Osteoblast (primary cell): ENCODE measurements at regions not wholly inside any gene's neighbourhood (a gene's known extent, or its start where the extent isn't known, plus 50 kb on each side); places are given as distances from the start of the nearest gene placed in this dataset.

Experiments
- DNase-seq: peaks from one replicate; pipeline ENCODE4 v3.0.0; 2011; ENCODE audit warnings: low spot score, mixed read lengths; ENCODE audit not compliant: insufficient read length; ENCODE audit errors: missing footprints
- H2AFZ ChIP-seq: 2 replicates; pipeline ENCODE4 v1.6.0; 2011; ENCODE audit warnings: mild to moderate bottlenecking, low read length
- H3K27ac ChIP-seq: 2 replicates; pipeline ENCODE4 v1.5.1; 2011; ENCODE audit warnings: mild to moderate bottlenecking, low read depth, low read length, moderate library complexity
- H3K27me3 ChIP-seq: 2 replicates; pipeline ENCODE4 v1.6.0; 2012; ENCODE audit warnings: mild to moderate bottlenecking, control low read depth, inconsistent platforms, low read length, moderate library complexity; ENCODE audit not compliant: insufficient read depth
- H3K36me3 ChIP-seq: 2 replicates; pipeline ENCODE4 v1.5.1; 2011; ENCODE audit warnings: mild to moderate bottlenecking, low read length, control low read depth, moderate library complexity; ENCODE audit not compliant: insufficient read depth
- H3K4me1 ChIP-seq: 2 replicates; pipeline ENCODE4 v1.5.1; 2011; ENCODE audit warnings: mild to moderate bottlenecking, low read length, control low read depth, moderate library complexity; ENCODE audit not compliant: insufficient read depth
- H3K4me2 ChIP-seq: 2 replicates; pipeline ENCODE4 v1.6.0; 2011; ENCODE audit warnings: mild to moderate bottlenecking, low read length; ENCODE audit not compliant: insufficient read depth
- H3K4me3 ChIP-seq: fragments of 200-600 bp; sonication (generic); 3 replicates; pipeline ENCODE4 v1.5.1; 2012; ENCODE audit warnings: mild to moderate bottlenecking, low read length, inconsistent platforms; ENCODE audit not compliant: insufficient read depth
- H3K79me2 ChIP-seq: 2 replicates; pipeline ENCODE4 v1.6.0; 2012; ENCODE audit warnings: mild to moderate bottlenecking, low read length, control low read depth, inconsistent platforms; ENCODE audit not compliant: insufficient read depth
- H3K9me3 ChIP-seq: 2 replicates; pipeline ENCODE4 v1.5.1; 2011; ENCODE audit warnings: low read depth, low read length, control low read depth
- H4K20me1 ChIP-seq: 2 replicates; pipeline ENCODE4 v1.6.0; 2012; ENCODE audit warnings: mild to moderate bottlenecking, low read length, control low read depth; ENCODE audit not compliant: insufficient read depth
- TF ChIP-seq, protein P1 (sequence below): IDR thresholded peaks from 2 replicates; pipeline ENCODE4 v1.5.1; 2011; ENCODE audit warnings: mild to moderate bottlenecking, low read depth, low read length, moderate library complexity; ENCODE audit errors: extremely low read depth

GRCh38 chr4:104549736-104550135 lies 55.0 kb upstream of the CXXC4 start:
- Histone ChIP-seq H3K27me3 (no peaks in the 10 kb centered on the region), H3K79me2 (no peaks in the 10 kb centered on the region), H3K4me3 (no peak overlapping the region), H3K27ac (no peak overlapping the region), H2AFZ (no peak overlapping the region), H3K9me3 (no peaks in the 10 kb centered on the region), H3K36me3 (no peaks in the 10 kb centered on the region), H4K20me1 (no peaks in the 10 kb centered on the region), H3K4me2 (no peak overlapping the region), H3K4me1 (no peaks in the 10 kb centered on the region)
- DNase-seq = no peak
- TF ChIP-seq, protein P1, sequence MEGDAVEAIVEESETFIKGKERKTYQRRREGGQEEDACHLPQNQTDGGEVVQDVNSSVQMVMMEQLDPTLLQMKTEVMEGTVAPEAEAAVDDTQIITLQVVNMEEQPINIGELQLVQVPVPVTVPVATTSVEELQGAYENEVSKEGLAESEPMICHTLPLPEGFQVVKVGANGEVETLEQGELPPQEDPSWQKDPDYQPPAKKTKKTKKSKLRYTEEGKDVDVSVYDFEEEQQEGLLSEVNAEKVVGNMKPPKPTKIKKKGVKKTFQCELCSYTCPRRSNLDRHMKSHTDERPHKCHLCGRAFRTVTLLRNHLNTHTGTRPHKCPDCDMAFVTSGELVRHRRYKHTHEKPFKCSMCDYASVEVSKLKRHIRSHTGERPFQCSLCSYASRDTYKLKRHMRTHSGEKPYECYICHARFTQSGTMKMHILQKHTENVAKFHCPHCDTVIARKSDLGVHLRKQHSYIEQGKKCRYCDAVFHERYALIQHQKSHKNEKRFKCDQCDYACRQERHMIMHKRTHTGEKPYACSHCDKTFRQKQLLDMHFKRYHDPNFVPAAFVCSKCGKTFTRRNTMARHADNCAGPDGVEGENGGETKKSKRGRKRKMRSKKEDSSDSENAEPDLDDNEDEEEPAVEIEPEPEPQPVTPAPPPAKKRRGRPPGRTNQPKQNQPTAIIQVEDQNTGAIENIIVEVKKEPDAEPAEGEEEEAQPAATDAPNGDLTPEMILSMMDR = no peak

DNA sequence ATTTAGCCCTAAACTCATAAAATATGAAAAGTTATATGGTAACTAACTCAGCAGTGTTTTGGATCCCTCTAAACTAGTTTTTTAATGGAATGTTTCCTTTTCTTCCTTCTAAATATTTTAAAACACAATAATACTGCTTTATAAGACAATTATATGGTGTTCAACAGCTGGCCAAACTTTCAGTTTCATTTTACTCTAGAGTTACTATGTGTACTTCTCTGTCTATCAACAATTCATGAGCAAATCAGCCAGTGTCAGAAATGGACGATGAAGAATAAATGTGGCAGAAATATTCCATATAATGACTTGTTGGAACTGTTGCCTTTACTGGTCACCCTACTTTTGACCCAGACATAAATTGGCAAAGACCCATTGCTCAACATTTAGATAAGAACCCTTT lies 64.8 kb upstream of the CXXC4 start:
- Histone ChIP-seq H3K4me1 (no peaks in the 10 kb centered on the region), H3K4me3 (no peak overlapping the region), H2AFZ (no peak overlapping the region), H3K4me2 (no peak overlapping the region), H3K79me2 (no peaks in the 10 kb centered on the region), H3K27ac (no peak overlapping the region), H3K9me3 (peaks cover 2% of the 10 kb centered on the region), H3K36me3 (no peaks in the 10 kb centered on the region), H3K27me3 (no peaks in the 10 kb centered on the region), H4K20me1 (no peaks in the 10 kb centered on the region)
- TF ChIP-seq, protein P1 = no peak
- DNase-seq = no peak

DNA sequence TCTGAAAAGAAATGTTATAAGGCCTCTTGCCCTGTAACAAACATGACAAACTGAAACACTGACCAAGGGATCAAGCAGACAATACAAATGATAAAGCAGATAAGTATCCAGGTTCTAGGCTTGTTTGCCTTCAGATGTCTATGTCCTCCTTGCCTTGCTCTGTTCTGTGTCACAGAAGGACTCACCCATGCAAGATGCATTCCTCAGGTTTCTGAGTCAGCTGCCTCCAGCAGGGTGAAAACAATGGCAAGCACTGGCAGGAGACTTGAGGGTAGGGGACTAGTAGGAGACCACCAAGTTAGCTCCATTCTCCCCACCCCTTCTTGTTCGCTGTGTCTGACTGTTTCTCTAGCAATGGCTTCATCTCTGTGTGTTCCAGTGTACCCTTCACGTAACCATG lies 76.6 kb upstream of the CXXC4 start:
- no peaks in the 10 kb centered on the region for H3K4me1 ChIP-seq
- no peaks in the 10 kb centered on the region for H4K20me1 ChIP-seq
- no peak overlapping the region for H3K4me3 ChIP-seq
- TF ChIP-seq, protein P1 = no peak
- H3K36me3 ChIP-seq = no peaks in the 10 kb centered on the region
- no peak overlapping the region for H3K4me2 ChIP-seq
- no peaks in the 10 kb centered on the region for H3K27me3 ChIP-seq
- no peak overlapping the region for H2AFZ ChIP-seq
- peaks cover 4% of the 10 kb centered on the region for H3K9me3 ChIP-seq
- H3K79me2 ChIP-seq = no peaks in the 10 kb centered on the region
- no peak for DNase-seq
- no peak overlapping the region for H3K27ac ChIP-seq

DNA sequence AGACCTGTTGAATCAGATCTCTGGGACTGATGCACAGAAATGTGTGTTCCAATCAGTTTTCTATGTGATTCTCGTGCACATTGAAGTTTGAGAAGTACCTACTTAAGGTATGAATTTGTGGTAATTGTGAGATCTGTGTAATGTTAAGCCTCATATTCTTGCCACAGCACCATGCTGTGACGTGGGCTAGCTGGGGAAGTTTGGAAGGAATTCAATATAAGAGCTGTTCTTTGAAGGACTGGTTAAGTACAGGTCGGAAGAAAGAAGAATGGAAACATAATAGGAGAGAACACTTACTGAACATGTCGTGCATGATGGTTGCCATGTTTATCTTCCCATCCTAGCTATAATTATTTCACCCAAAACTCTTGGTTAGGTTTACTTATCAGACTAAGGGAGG lies 79.7 kb upstream of the CXXC4 start:
- Histone ChIP-seq H4K20me1 (no peaks in the 10 kb centered on the region), H3K4me1 (no peaks in the 10 kb centered on the region), H3K9me3 (peaks cover 6% of the 10 kb centered on the region), H3K36me3 (no peaks in the 10 kb centered on the region), H3K4me2 (no peak overlapping the region), H3K27ac (no peak overlapping the region), H2AFZ (no peak overlapping the region), H3K27me3 (no peaks in the 10 kb centered on the region), H3K4me3 (no peak overlapping the region), H3K79me2 (no peaks in the 10 kb centered on the region)
- DNase-seq = no peak
- TF ChIP-seq, protein P1 = no peak
